ENCODE measurements at regions not wholly inside any gene's neighbourhood (a gene's known extent, or its start where the extent isn't known, plus 50 kb on each side); places are given as distances from the start of the nearest gene placed in this dataset.
"Not testable (repeated sequence)": the region's sequence is repeated elsewhere in the genome, so short reads cannot be mapped to it uniquely, and the experiment has no call there.

- Mint-ChIP-seq H3K4me3 (no peak overlapping the region), H3K36me3 (no peaks in the 10 kb centered on the region), H3K27me3 (no peaks in the 10 kb centered on the region), H3K27ac (no peak overlapping the region), H3K9me3 (ENCODE audit: low read depth) (no peaks in the 10 kb centered on the region), H3K4me1 (ENCODE audit: low read depth) (no peaks in the 10 kb centered on the region)
These were observed 1106.3 kb upstream of the SLC39A10 start for GRCh38 chr2:194550702-194551101.

- Mint-ChIP-seq H3K4me3 (no peak overlapping the region), H3K27ac (no peak overlapping the region), H3K36me3 (no peaks in the 10 kb centered on the region), H3K9me3 (ENCODE audit: low read depth) (no peaks in the 10 kb centered on the region), H3K27me3 (no peaks in the 10 kb centered on the region), H3K4me1 (ENCODE audit: low read depth) (no peaks in the 10 kb centered on the region)
These were observed 1107.6 kb upstream of the SLC39A10 start for GRCh38 chr2:194549387-194549786.

- no peaks in the 10 kb centered on the region for H3K27me3 Mint-ChIP-seq
- no peaks in the 10 kb centered on the region for H3K4me1 Mint-ChIP-seq (ENCODE audit: low read depth)
- H3K36me3 Mint-ChIP-seq, result no peaks in the 10 kb centered on the region
- no peak overlapping the region for H3K27ac Mint-ChIP-seq
- no peak overlapping the region for H3K4me3 Mint-ChIP-seq
- H3K9me3 Mint-ChIP-seq (ENCODE audit: low read depth), result no peaks in the 10 kb centered on the region
These were observed 1111.0 kb upstream of the SLC39A10 start for GRCh38 chr2:194545978-194546377.

- Mint-ChIP-seq H3K9me3 (ENCODE audit: low read depth) (no peaks in the 10 kb centered on the region), H3K27ac (no peak overlapping the region), H3K4me1 (ENCODE audit: low read depth) (no peaks in the 10 kb centered on the region), H3K4me3 (no peak overlapping the region), H3K27me3 (peaks cover 1% of the 10 kb centered on the region), H3K36me3 (no peaks in the 10 kb centered on the region)
These were observed 1117.6 kb upstream of the SLC39A10 start for GRCh38 chr2:194539425-194539824.

- Mint-ChIP-seq H3K4me1 (ENCODE audit: low read depth) (no peaks in the 10 kb centered on the region), H3K4me3 (no peak overlapping the region), H3K36me3 (no peaks in the 10 kb centered on the region), H3K27ac (no peak overlapping the region), H3K9me3 (ENCODE audit: low read depth) (no peaks in the 10 kb centered on the region), H3K27me3 (peaks cover 2% of the 10 kb centered on the region)
These were observed 1130.9 kb upstream of the SLC39A10 start for GRCh38 chr2:194526121-194526520.

- Mint-ChIP-seq H3K27ac (no peak overlapping the region), H3K9me3 (ENCODE audit: low read depth) (no peaks in the 10 kb centered on the region), H3K4me1 (ENCODE audit: low read depth) (no peaks in the 10 kb centered on the region), H3K27me3 (no peaks in the 10 kb centered on the region), H3K36me3 (no peaks in the 10 kb centered on the region), H3K4me3 (no peak overlapping the region)
These were observed 1142.7 kb upstream of the SLC39A10 start for GRCh38 chr2:194514281-194514680.

- not testable (repeated sequence) for H3K4me1 Mint-ChIP-seq (ENCODE audit: low read depth); H3K9me3 Mint-ChIP-seq (ENCODE audit: low read depth); H3K36me3 Mint-ChIP-seq; H3K27ac Mint-ChIP-seq; H3K4me3 Mint-ChIP-seq; H3K27me3 Mint-ChIP-seq
These were observed 1146.0 kb upstream of the SLC39A10 start for GRCh38 chr2:194511070-194511469.

- H3K36me3 Mint-ChIP-seq; H3K27me3 Mint-ChIP-seq; H3K27ac Mint-ChIP-seq; H3K4me3 Mint-ChIP-seq; H3K9me3 Mint-ChIP-seq (ENCODE audit: low read depth); H3K4me1 Mint-ChIP-seq (ENCODE audit: low read depth): not testable (repeated sequence)
These were observed 1152.2 kb upstream of the SLC39A10 start for GRCh38 chr2:194504876-194505275.

GRCh38 chr2:194495046-194495445 lies 1162.0 kb upstream of the SLC39A10 start:
- Mint-ChIP-seq H3K27me3 (no peaks in the 10 kb centered on the region), H3K36me3 (no peaks in the 10 kb centered on the region), H3K4me3 (no peak overlapping the region), H3K4me1 (ENCODE audit: low read depth) (no peaks in the 10 kb centered on the region), H3K27ac (no peak overlapping the region), H3K9me3 (ENCODE audit: low read depth) (no peaks in the 10 kb centered on the region)

GRCh38 chr2:194494401-194494800 lies 1162.6 kb upstream of the SLC39A10 start:
- Mint-ChIP-seq H3K9me3 (ENCODE audit: low read depth) (no peaks in the 10 kb centered on the region), H3K27me3 (no peaks in the 10 kb centered on the region), H3K4me1 (ENCODE audit: low read depth) (no peaks in the 10 kb centered on the region), H3K27ac (no peak overlapping the region), H3K4me3 (no peak overlapping the region), H3K36me3 (no peaks in the 10 kb centered on the region)

- no peaks in the 10 kb centered on the region for H3K27me3 Mint-ChIP-seq
These were observed 1165.5 kb upstream of the SLC39A10 start for GRCh38 chr2:194491409-194492115.

GRCh38 chr2:194486326-194486725 lies 1170.7 kb upstream of the SLC39A10 start:
- no peaks in the 10 kb centered on the region for H3K27me3 Mint-ChIP-seq
- no peak overlapping the region for H3K4me3 Mint-ChIP-seq
- no peaks in the 10 kb centered on the region for H3K9me3 Mint-ChIP-seq (ENCODE audit: low read depth)
- no peaks in the 10 kb centered on the region for H3K4me1 Mint-ChIP-seq (ENCODE audit: low read depth)
- H3K27ac Mint-ChIP-seq, result no peak overlapping the region
- no peaks in the 10 kb centered on the region for H3K36me3 Mint-ChIP-seq

More at GRCh38 chr2:194491409-194492115, 1165.5 kb upstream of the SLC39A10 start:
- no peaks in the 10 kb centered on the region for H3K36me3 Mint-ChIP-seq
- H3K9me3 Mint-ChIP-seq (ENCODE audit: low read depth), result no peaks in the 10 kb centered on the region
- H3K27ac Mint-ChIP-seq, result no peak overlapping the region
- no peaks in the 10 kb centered on the region for H3K4me1 Mint-ChIP-seq (ENCODE audit: low read depth)
- H3K4me3 Mint-ChIP-seq, result no peak overlapping the region

- no peaks in the 10 kb centered on the region for H3K27me3 Mint-ChIP-seq
These were observed 1174.0 kb upstream of the SLC39A10 start for GRCh38 chr2:194483041-194483440.

GRCh38 chr2:194465641-194466040 lies 1191.4 kb upstream of the SLC39A10 start:
- no peaks in the 10 kb centered on the region for H3K4me1 Mint-ChIP-seq (ENCODE audit: low read depth)
- no peaks in the 10 kb centered on the region for H3K36me3 Mint-ChIP-seq
- no peaks in the 10 kb centered on the region for H3K27me3 Mint-ChIP-seq
- no peaks in the 10 kb centered on the region for H3K9me3 Mint-ChIP-seq (ENCODE audit: low read depth)
- H3K27ac Mint-ChIP-seq, result no peak overlapping the region
- no peak overlapping the region for H3K4me3 Mint-ChIP-seq

More at GRCh38 chr2:194483041-194483440, 1174.0 kb upstream of the SLC39A10 start:
- Mint-ChIP-seq H3K27ac (no peak overlapping the region), H3K36me3 (no peaks in the 10 kb centered on the region), H3K9me3 (ENCODE audit: low read depth) (no peaks in the 10 kb centered on the region), H3K4me1 (ENCODE audit: low read depth) (no peaks in the 10 kb centered on the region), H3K4me3 (no peak overlapping the region)

- Mint-ChIP-seq H3K4me1 (ENCODE audit: low read depth) (no peaks in the 10 kb centered on the region), H3K27ac (no peak overlapping the region)
These were observed 1191.9 kb upstream of the SLC39A10 start for GRCh38 chr2:194464964-194465638.

GRCh38 chr2:194462883-194463282 lies 1194.1 kb upstream of the SLC39A10 start:
- H3K36me3 Mint-ChIP-seq; H3K27ac Mint-ChIP-seq; H3K4me3 Mint-ChIP-seq; H3K4me1 Mint-ChIP-seq (ENCODE audit: low read depth); H3K27me3 Mint-ChIP-seq; H3K9me3 Mint-ChIP-seq (ENCODE audit: low read depth): not testable (repeated sequence)

More at GRCh38 chr2:194464964-194465638, 1191.9 kb upstream of the SLC39A10 start:
- Mint-ChIP-seq H3K27me3 (no peaks in the 10 kb centered on the region), H3K9me3 (ENCODE audit: low read depth) (no peaks in the 10 kb centered on the region), H3K4me3 (no peak overlapping the region), H3K36me3 (no peaks in the 10 kb centered on the region)

Data from activated naive CD8-positive, alpha-beta T cell (primary cell).